ENCODE measurements at regions not wholly inside any gene's neighbourhood (a gene's known extent, or its start where the extent isn't known, plus 50 kb on each side); places are given as distances from the start of the nearest gene placed in this dataset.

DNA sequence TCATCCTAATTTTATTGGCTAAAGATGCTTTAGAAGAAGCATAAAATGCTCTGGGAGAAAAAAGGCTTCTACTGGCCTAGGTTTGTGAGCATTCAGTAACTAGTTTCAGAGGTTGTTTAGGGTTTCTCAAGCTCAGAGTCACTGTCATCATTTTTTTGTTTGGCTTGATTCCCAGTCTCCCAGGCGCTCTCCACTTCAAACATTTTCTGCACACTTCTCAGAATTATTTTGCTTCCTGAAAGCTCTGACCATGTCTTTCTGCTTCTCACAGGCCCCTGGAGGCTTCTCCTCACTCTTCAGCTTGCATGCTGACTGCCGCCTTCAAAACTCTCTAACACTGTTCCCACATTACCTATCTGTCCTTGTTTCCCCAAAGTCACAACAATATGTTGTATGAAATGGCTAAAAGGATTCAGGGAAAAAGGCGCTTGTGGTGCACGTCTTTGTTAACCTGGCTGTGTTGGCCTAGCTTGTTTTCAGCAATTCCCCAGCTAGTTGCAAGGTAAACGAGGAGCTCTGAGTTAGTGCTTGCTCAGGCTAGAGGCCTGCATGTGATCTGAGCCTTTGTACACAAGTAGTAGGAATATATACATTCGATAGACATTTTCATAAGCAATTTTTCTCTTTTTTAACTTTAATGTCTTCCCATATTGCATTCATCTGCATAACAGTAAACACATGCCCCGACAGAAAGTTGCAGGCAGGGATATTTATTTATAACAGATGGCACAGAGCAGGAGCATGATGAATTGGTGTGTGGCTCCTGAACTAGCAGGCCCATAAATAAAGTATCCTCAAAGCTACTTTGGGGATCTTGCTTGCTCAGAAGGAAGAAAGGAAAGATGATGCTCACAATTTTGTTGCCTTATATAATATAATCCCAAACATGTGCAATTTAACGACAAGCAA is 129.2 kb upstream of the DPH6 start:
- TF ChIP-seq, protein P1, sequence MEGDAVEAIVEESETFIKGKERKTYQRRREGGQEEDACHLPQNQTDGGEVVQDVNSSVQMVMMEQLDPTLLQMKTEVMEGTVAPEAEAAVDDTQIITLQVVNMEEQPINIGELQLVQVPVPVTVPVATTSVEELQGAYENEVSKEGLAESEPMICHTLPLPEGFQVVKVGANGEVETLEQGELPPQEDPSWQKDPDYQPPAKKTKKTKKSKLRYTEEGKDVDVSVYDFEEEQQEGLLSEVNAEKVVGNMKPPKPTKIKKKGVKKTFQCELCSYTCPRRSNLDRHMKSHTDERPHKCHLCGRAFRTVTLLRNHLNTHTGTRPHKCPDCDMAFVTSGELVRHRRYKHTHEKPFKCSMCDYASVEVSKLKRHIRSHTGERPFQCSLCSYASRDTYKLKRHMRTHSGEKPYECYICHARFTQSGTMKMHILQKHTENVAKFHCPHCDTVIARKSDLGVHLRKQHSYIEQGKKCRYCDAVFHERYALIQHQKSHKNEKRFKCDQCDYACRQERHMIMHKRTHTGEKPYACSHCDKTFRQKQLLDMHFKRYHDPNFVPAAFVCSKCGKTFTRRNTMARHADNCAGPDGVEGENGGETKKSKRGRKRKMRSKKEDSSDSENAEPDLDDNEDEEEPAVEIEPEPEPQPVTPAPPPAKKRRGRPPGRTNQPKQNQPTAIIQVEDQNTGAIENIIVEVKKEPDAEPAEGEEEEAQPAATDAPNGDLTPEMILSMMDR (conservative IDR thresholded peaks at IDR 0.05; ENCODE audit: low read depth, low read length) = no peak
- no peak for TF ChIP-seq POLR2A (IDR thresholded peaks at IDR 0.05; ENCODE audit: low read depth, low read length)
- TF ChIP-seq RAD21 (IDR thresholded peaks at IDR 0.05; ENCODE audit: low read length) = no peak
- TF ChIP-seq, protein P2, sequence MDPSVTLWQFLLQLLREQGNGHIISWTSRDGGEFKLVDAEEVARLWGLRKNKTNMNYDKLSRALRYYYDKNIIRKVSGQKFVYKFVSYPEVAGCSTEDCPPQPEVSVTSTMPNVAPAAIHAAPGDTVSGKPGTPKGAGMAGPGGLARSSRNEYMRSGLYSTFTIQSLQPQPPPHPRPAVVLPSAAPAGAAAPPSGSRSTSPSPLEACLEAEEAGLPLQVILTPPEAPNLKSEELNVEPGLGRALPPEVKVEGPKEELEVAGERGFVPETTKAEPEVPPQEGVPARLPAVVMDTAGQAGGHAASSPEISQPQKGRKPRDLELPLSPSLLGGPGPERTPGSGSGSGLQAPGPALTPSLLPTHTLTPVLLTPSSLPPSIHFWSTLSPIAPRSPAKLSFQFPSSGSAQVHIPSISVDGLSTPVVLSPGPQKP (IDR thresholded peaks at IDR 0.05; ENCODE audit: borderline replicate concordance, low read depth, low read length) = no peak
- no peak for TF ChIP-seq RCOR1 (IDR thresholded peaks at IDR 0.05; ENCODE audit: insufficient replicate concordance, low read length)
- TF ChIP-seq, protein P3, sequence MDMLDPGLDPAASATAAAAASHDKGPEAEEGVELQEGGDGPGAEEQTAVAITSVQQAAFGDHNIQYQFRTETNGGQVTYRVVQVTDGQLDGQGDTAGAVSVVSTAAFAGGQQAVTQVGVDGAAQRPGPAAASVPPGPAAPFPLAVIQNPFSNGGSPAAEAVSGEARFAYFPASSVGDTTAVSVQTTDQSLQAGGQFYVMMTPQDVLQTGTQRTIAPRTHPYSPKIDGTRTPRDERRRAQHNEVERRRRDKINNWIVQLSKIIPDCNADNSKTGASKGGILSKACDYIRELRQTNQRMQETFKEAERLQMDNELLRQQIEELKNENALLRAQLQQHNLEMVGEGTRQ (IDR thresholded peaks at IDR 0.05; ENCODE audit: low read depth, low read length) = no peak
- TF ChIP-seq SMC3 (IDR thresholded peaks at IDR 0.05; ENCODE audit: low read depth, low read length) = no peak
- TF ChIP-seq BHLHE40 (IDR thresholded peaks at IDR 0.05; ENCODE audit: low read depth, low read length) = no peak
- TF ChIP-seq RFX5 (IDR thresholded peaks at IDR 0.05; ENCODE audit: low read depth, low read length) = no peak
- no peak for TF ChIP-seq MAFK (IDR thresholded peaks at IDR 0.05; ENCODE audit: low read depth, low read length)
- no peak for TF ChIP-seq CEBPB (IDR thresholded peaks at IDR 0.05; ENCODE audit: low read depth, low read length)
- TF ChIP-seq FOS (IDR thresholded peaks at IDR 0.05; ENCODE audit: low read depth, low read length) = no peak
- TF ChIP-seq MXI1 (IDR thresholded peaks at IDR 0.05; ENCODE audit: borderline replicate concordance, low read depth, low read length) = no peak

Measured in IMR-90 (cell line).